Eye (tissue), 1 donor: ENCODE measurements at regions not wholly inside any gene's neighbourhood (a gene's known extent, or its start where the extent isn't known, plus 50 kb on each side); places are given as distances from the start of the nearest gene placed in this dataset.
"Not testable (repeated sequence)": the region's sequence is repeated elsewhere in the genome, so short reads cannot be mapped to it uniquely, and the experiment has no call there.

Experiments used
- DNase-seq: peaks from one replicate; pipeline ENCODE4 v3.0.0-alpha.2; 2015

- no peak for DNase-seq
Observed at GRCh38 chr20:26216025-26216424, 519.4 kb upstream of the ZNF337 start.

GRCh38 chr20:26214991-26215390, 518.3 kb upstream of the ZNF337 start:
- DNase-seq = no peak

GRCh38 chr20:26209171-26209941, 512.7 kb upstream of the ZNF337 start:
- DNase-seq = peak; percentile 41

- peak; percentile 77 for DNase-seq
Observed at GRCh38 chr20:26208296-26209091, 511.8 kb upstream of the ZNF337 start.

GRCh38 chr20:26207967-26208295, 511.3 kb upstream of the ZNF337 start:
- DNase-seq = not testable (repeated sequence)

GRCh38 chr20:26207237-26207966, 510.7 kb upstream of the ZNF337 start:
- DNase-seq = peak; percentile 19

- DNase-seq = no peak
Observed at GRCh38 chr20:26205350-26205749, 508.7 kb upstream of the ZNF337 start.

GRCh38 chr20:26201026-26201425, 504.4 kb upstream of the ZNF337 start:
- not testable (repeated sequence) for DNase-seq

- not testable (repeated sequence) for DNase-seq
Observed at GRCh38 chr20:26187329-26187728, 490.7 kb upstream of the ZNF337 start.

GRCh38 chr20:26183720-26184119, 487.1 kb upstream of the ZNF337 start:
- DNase-seq = not testable (repeated sequence)

GRCh38 chr20:26181364-26181763, 484.7 kb upstream of the ZNF337 start:
- DNase-seq = not testable (repeated sequence)

- DNase-seq = not testable (repeated sequence)
Observed at GRCh38 chr20:26171875-26172274, 475.2 kb upstream of the ZNF337 start.

- DNase-seq = no peak
Observed at GRCh38 chr20:26169506-26169905, 472.9 kb upstream of the ZNF337 start.

- no peak for DNase-seq
Observed at GRCh38 chr20:26167499-26167898, 470.8 kb upstream of the ZNF337 start.

- DNase-seq = no peak
Observed at GRCh38 chr20:26163890-26164289, 467.2 kb upstream of the ZNF337 start.

GRCh38 chr20:26163151-26163550, 466.5 kb upstream of the ZNF337 start:
- DNase-seq = not testable (repeated sequence)

GRCh38 chr20:26161741-26162140, 465.1 kb upstream of the ZNF337 start:
- DNase-seq = not testable (repeated sequence)

- DNase-seq = not testable (repeated sequence)
Observed at GRCh38 chr20:26160916-26161315, 464.3 kb upstream of the ZNF337 start.

- DNase-seq = no peak
Observed at GRCh38 chr20:26154224-26154623, 457.6 kb upstream of the ZNF337 start.

GRCh38 chr20:26135325-26136110, 438.9 kb upstream of the ZNF337 start:
- no peak for DNase-seq

GRCh38 chr20:26134606-26135005, 438.0 kb upstream of the ZNF337 start:
- DNase-seq = no peak

GRCh38 chr20:26133794-26134193, 437.1 kb upstream of the ZNF337 start:
- not testable (repeated sequence) for DNase-seq

GRCh38 chr20:26120920-26121319, 424.3 kb upstream of the ZNF337 start:
- not testable (repeated sequence) for DNase-seq
